ENCODE measurements at regions not wholly inside any gene's neighbourhood (a gene's known extent, or its start where the extent isn't known, plus 50 kb on each side); places are given as distances from the start of the nearest gene placed in this dataset.

GRCh38 chr9:19998823-19999455 lies 210.1 kb upstream of the SLC24A2 start:
- DNase-seq (ENCODE audit: low spot score), result no peak

DNA sequence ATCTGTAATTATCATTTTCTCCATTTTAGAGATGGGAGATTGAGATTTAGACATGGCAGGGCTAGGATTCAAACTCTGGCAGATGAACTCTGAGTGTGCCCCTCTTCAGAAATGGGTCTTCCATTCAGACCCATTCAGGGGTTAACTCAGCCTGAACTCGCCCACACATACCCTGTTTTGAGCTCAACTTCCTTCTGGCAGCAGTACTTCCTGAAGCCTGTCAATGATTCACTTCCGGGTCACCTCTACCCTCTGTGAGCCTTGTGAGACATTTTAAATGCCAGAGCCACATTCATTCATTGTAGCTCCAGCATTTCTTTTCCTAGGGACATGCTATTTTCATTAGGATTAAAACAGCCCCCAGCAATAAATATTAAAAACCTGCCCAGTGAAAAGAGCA lies 209.3 kb upstream of the SLC24A2 start:
- no peak for DNase-seq (ENCODE audit: low spot score)

DNA sequence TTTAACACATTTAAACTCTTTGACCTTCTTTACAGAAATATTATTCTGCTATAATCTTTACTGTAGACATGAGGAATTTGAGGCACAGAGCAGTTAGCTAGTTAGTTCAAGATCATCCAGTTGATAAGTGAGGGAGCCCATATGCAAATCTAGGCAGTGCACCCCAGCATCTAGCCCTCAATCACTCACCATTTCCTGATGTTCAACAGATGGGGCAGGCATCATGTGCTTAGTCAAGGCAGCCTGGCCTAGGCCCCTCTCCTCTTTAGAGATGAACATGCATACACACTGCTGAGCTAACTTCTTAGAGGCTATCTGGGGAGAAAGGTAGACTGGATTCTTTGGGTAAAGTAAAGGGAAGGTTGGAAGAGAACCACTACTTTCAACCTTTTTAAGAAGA lies 206.8 kb upstream of the SLC24A2 start:
- no peak for DNase-seq (ENCODE audit: low spot score)

DNA sequence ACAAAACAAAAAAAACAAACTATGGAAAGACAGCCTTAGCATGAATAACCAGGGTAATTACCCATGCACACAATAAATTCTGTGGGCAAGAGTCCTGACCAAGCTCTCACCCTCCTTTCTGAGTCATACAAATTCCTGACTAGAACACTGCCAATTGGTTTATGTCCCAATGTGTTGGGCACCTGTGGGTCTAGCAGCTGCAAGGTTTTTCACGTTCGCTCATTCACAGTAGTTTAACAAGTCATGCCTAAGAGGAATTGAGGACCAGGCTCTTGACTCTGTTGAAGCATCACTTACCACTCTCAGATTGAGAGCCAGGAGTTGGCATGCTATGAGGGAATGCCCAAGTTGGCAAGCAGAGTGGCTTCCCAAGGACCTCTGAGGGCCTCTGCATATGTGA lies 205.5 kb upstream of the SLC24A2 start:
- no peak for DNase-seq (ENCODE audit: low spot score)

- DNase-seq (ENCODE audit: low spot score), result no peak
Measured at GRCh38 chr9:19992556-19992955, 203.7 kb upstream of the SLC24A2 start.

GRCh38 chr9:19989213-19989612 lies 200.4 kb upstream of the SLC24A2 start:
- DNase-seq (ENCODE audit: low spot score), result no peak

GRCh38 chr9:19988281-19988680 lies 199.4 kb upstream of the SLC24A2 start:
- DNase-seq (ENCODE audit: low spot score), result no peak

- DNase-seq (ENCODE audit: low spot score), result no peak
Measured at GRCh38 chr9:19985081-19985480, 196.2 kb upstream of the SLC24A2 start.

DNA sequence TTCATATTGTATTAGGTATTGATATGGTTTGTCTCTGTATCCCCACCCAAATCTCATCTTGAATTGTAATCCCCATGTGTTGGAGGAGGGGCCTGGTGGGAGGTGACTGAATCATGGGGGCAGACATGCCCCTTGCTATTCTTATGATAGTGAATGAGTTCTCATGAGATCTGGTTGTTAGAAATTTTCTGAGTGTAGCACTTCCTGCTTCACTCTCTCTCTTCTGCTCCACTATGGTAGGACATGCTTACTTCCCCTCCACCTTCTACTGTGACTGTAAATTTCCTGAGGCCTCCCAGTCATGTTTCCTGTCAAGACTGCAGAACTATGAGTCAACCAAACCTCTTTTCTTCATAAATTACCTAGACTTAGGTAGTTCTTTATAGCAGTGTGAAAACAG lies 187.4 kb upstream of the SLC24A2 start:
- DNase-seq (ENCODE audit: low spot score), result no peak

GRCh38 chr9:19975499-19975898 lies 186.7 kb upstream of the SLC24A2 start:
- DNase-seq (ENCODE audit: low spot score), result no peak

- DNase-seq (ENCODE audit: low spot score), result no peak
Measured at GRCh38 chr9:19969721-19970120, 180.9 kb upstream of the SLC24A2 start.

DNA sequence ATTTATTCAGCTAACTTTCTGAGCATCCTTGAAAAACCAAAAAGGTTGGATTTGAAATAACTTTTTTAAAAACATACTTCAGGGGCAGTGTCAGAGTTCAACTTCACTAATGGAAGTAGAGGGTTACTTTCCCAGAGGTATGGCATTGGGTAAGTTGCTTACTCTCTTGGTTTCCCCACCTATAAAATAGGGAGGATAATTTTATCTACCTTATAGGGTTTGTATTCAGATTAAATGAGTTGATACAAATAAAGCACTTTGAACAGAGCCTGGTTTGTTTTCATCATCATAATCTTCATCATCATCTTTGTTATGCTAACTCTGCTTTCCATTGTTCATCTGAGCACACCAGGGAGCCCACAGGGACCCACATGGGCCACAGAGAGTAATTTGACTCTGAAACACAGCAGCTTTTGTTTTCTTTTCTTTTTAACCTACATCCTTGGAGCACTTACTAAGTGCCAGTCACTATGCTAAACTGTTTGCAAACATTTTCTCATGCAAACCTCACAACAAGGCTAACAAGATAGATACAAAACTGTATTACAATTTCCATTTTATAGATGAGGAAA lies 179.1 kb upstream of the SLC24A2 start:
- DNase-seq (ENCODE audit: low spot score), result no peak

DNA sequence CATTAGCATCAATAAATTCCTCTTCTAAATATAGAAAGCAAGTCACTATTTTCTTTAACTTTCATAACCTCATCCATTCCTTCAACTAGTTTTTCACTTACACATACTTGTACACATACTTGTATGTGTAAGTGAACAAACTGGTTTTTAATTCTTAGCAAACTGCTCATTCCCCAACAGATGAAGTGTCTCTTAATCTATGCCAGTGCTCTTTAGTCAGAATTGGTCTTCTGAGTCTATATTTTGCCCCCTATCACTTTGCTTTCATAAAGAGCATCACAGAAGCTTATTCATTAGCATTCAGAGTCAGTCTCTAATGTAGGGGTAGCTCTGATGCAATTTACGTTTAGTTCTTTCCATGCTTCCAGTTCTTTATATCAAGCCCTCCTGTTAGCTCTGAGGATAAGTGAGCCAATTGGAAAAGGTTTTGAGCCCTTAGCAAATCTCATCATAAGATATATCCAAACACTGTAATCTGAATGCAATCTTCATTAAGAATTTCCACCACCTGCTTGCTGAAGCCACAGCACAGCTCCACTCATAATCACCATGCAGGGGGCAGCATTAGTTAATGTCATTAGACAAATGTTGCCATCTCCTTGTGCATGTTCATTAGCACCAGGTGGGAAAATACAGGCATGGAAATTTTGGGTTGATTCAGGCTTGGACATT lies 178.5 kb upstream of the SLC24A2 start:
- no peak for DNase-seq (ENCODE audit: low spot score)

DNA sequence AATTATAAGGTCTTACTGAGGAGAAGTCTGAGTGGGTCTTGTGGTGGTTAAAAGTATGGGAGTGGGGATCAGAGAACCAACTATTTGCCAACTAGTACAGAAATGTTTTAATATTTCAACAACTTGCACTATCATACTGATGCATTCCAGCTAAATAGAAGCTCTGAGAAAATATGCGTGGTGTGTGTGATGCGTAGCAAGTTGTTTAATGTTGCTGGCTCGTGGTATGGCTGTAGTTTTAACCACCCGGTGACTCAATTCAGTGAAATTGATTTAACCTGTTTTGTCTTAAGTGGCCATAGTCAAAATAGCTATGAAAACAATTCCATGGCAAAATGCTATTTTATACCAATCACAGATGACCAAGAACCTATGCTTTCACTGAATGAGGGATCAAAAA lies 176.5 kb upstream of the SLC24A2 start:
- no peak for DNase-seq (ENCODE audit: low spot score)

DNA sequence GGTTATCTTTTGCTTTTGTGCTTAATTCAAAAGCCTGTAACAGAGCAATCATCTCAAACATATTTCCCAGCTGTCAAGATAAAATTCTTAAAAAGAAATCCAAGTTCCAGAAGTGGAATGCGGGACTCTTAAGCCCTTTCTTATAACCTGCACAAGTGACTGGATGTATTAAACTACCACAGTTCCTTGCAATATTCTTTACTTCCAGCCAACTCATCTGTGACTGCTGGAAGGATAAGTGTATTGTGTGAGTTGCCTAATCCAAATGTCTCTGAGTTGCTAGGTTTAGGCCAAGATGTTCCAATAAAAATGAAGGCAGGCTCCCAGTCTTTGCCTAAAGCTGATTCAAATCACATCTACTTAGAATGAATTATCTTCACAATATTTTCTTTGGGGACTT lies 159.2 kb upstream of the SLC24A2 start:
- no peak for DNase-seq (ENCODE audit: low spot score)

DNA sequence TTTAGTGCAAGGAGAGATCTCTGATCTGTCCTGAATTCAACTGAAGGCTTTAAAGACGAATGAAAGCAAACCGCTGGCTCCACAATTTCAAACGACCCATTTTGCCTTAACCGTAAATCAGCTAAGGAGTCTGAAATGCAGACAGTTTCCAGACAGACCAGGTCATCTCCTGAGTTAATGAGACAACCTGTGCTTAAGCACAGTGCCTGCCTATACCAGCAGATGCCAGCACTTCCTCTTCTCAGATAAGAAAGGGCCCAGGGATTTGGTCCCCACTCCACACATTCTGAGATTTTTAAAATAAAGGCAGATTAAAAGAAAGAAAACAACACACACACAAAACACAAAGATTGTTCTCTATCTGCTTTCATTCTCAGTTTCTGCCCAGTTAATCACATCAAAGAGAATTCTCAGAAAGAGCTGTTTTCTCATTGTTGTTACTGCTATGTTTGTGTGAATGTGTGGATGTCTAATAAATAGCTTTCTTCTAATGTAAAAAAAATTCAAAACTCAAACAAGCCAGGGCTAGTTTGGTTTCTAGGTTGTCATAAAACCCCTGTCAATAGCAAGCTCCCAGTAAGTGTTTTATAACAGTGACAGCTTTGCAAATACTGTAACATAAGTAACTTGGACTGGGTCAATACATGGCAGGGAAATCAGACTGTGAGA lies 157.7 kb upstream of the SLC24A2 start:
- peak; percentile 16 for DNase-seq (ENCODE audit: low spot score)

- DNase-seq (ENCODE audit: low spot score), result no peak
Measured at GRCh38 chr9:19941874-19942273, 153.0 kb upstream of the SLC24A2 start.

GRCh38 chr9:19940811-19941535 lies 152.1 kb upstream of the SLC24A2 start:
- no peak for DNase-seq (ENCODE audit: low spot score)

- no peak for DNase-seq (ENCODE audit: low spot score)
Measured at GRCh38 chr9:19939734-19940278, 151.0 kb upstream of the SLC24A2 start.

- no peak for DNase-seq (ENCODE audit: low spot score)
Measured at GRCh38 chr9:19938990-19939733, 150.3 kb upstream of the SLC24A2 start.

- no peak for DNase-seq (ENCODE audit: low spot score)
Measured at GRCh38 chr9:19937121-19937520, 148.3 kb upstream of the SLC24A2 start.

GRCh38 chr9:19936598-19936997 lies 147.8 kb upstream of the SLC24A2 start:
- no peak for DNase-seq (ENCODE audit: low spot score)

Data from GM03348 (cell line).